GM23338 (cell line): ENCODE measurements at regions not wholly inside any gene's neighbourhood (a gene's known extent, or its start where the extent isn't known, plus 50 kb on each side); places are given as distances from the start of the nearest gene placed in this dataset.

Source experiments
- CREB1 ChIP-seq: fragments of 250-450 bp; sonication (Bioruptor Pico); IDR thresholded peaks from 2 replicates; pipeline ENCODE4 v1.5.0; 2020; ENCODE audit warnings: low read depth, mild to moderate bottlenecking, moderate library complexity
- ETS1 ChIP-seq: IDR thresholded peaks from 2 replicates; pipeline ENCODE4 v1.6.1; 2016; ENCODE audit warnings: antibody characterized with exemption
- EZH2 ChIP-seq: fragments of 200-600 bp; sonication (generic); IDR thresholded peaks from one replicate; pipeline ENCODE4 v1.8.0; 2017; ENCODE audit warnings: antibody characterized with exemption, mild to moderate bottlenecking, low read depth; ENCODE audit not compliant: unreplicated experiment
- EZH2phosphoT487 ChIP-seq: fragments of 200-600 bp; sonication (generic); IDR thresholded peaks from one replicate; pipeline ENCODE4 v1.8.1; 2018; ENCODE audit warnings: antibody characterized with exemption; ENCODE audit not compliant: unreplicated experiment
- JUNB ChIP-seq: IDR thresholded peaks from one replicate; pipeline ENCODE4 v1.6.1; 2016; ENCODE audit warnings: antibody characterized with exemption; ENCODE audit not compliant: unreplicated experiment
- POLR2AphosphoS5 ChIP-seq: IDR thresholded peaks from 2 replicates; pipeline ENCODE4 v1.6.1; 2016; ENCODE audit warnings: antibody characterized with exemption, low read depth
- ZNF114 ChIP-seq: fragments of 250-450 bp; sonication (Bioruptor Pico); IDR thresholded peaks from 2 replicates; pipeline ENCODE4 v1.5.0; 2020; ENCODE audit warnings: mild to moderate bottlenecking, moderate library complexity
- ZNF331 ChIP-seq: fragments of 250-450 bp; sonication (Bioruptor Pico); IDR thresholded peaks from 2 replicates; pipeline ENCODE4 v1.5.0; 2020; ENCODE audit warnings: low read depth, mild to moderate bottlenecking, moderate library complexity
- TF ChIP-seq, protein P1 (sequence below), 2 experiments: fragments of 200-600 bp in 1 of 2; sonication (generic) in 1 of 2; conservative IDR thresholded peaks; 2 replicates each; pipeline versions ENCODE4 v1.5.1 to v1.6.1; 2016 to 2017; ENCODE audit warnings: antibody characterized with exemption in 2 of 2, low read depth in 2 of 2, mild to moderate bottlenecking in 2 of 2, moderate library complexity in 1 of 2
- TF ChIP-seq, protein P2 (sequence below): IDR thresholded peaks from one replicate; pipeline ENCODE4 v1.6.1; 2018; ENCODE audit warnings: antibody characterized with exemption; ENCODE audit not compliant: unreplicated experiment

- no peak for TF ChIP-seq JUNB
- TF ChIP-seq, protein P1, sequence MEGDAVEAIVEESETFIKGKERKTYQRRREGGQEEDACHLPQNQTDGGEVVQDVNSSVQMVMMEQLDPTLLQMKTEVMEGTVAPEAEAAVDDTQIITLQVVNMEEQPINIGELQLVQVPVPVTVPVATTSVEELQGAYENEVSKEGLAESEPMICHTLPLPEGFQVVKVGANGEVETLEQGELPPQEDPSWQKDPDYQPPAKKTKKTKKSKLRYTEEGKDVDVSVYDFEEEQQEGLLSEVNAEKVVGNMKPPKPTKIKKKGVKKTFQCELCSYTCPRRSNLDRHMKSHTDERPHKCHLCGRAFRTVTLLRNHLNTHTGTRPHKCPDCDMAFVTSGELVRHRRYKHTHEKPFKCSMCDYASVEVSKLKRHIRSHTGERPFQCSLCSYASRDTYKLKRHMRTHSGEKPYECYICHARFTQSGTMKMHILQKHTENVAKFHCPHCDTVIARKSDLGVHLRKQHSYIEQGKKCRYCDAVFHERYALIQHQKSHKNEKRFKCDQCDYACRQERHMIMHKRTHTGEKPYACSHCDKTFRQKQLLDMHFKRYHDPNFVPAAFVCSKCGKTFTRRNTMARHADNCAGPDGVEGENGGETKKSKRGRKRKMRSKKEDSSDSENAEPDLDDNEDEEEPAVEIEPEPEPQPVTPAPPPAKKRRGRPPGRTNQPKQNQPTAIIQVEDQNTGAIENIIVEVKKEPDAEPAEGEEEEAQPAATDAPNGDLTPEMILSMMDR (conservative IDR thresholded peaks at IDR 0.05; ENCODE audit: low read depth in 2 of 2) = no peak
- no peak for TF ChIP-seq POLR2AphosphoS5
- TF ChIP-seq EZH2phosphoT487 = no peak
- TF ChIP-seq EZH2 = no peak
- TF ChIP-seq ZNF114 (CRISPR knock-in tag) = no peak
- TF ChIP-seq ZNF331 (CRISPR knock-in tag) = no peak
- TF ChIP-seq, protein P2, sequence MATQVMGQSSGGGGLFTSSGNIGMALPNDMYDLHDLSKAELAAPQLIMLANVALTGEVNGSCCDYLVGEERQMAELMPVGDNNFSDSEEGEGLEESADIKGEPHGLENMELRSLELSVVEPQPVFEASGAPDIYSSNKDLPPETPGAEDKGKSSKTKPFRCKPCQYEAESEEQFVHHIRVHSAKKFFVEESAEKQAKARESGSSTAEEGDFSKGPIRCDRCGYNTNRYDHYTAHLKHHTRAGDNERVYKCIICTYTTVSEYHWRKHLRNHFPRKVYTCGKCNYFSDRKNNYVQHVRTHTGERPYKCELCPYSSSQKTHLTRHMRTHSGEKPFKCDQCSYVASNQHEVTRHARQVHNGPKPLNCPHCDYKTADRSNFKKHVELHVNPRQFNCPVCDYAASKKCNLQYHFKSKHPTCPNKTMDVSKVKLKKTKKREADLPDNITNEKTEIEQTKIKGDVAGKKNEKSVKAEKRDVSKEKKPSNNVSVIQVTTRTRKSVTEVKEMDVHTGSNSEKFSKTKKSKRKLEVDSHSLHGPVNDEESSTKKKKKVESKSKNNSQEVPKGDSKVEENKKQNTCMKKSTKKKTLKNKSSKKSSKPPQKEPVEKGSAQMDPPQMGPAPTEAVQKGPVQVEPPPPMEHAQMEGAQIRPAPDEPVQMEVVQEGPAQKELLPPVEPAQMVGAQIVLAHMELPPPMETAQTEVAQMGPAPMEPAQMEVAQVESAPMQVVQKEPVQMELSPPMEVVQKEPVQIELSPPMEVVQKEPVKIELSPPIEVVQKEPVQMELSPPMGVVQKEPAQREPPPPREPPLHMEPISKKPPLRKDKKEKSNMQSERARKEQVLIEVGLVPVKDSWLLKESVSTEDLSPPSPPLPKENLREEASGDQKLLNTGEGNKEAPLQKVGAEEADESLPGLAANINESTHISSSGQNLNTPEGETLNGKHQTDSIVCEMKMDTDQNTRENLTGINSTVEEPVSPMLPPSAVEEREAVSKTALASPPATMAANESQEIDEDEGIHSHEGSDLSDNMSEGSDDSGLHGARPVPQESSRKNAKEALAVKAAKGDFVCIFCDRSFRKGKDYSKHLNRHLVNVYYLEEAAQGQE = no peak
- no peak for TF ChIP-seq ETS1
- TF ChIP-seq CREB1 (CRISPR knock-in tag) = no peak
Measured at GRCh38 chr4:124484008-124484407, 228.5 kb downstream of the ANKRD50 start.
